Ammon's horn (tissue), 1 donor: ENCODE measurements at regions not wholly inside any gene's neighbourhood (a gene's known extent, or its start where the extent isn't known, plus 50 kb on each side); places are given as distances from the start of the nearest gene placed in this dataset.
"Not testable (repeated sequence)": the region's sequence is repeated elsewhere in the genome, so short reads cannot be mapped to it uniquely, and the experiment has no call there.

Experiments used
- DNase-seq: peaks from one replicate; pipeline ENCODE4 v3.0.0-alpha.2; 2016; ENCODE audit warnings: low spot score

DNA sequence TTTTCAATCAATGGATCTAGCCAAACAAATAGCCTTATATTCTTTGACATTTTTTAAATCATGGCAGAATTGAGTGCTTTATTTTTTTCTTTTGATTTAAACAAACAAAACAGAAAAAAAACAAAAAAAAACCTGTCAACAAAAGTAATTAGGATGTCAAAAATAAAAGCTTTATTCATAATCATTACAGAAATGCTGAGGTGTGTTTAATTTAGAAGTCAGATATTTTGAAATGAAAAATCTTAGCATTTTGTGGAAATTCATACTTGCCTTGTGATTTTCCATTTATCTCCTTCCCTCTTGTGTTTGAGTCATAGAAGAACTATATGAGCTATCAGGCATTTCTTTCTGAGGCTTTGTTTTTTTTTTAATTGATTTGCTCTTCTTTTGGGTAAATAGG, 387.0 kb upstream of the STXBP6 start:
- DNase-seq, result no peak

DNA sequence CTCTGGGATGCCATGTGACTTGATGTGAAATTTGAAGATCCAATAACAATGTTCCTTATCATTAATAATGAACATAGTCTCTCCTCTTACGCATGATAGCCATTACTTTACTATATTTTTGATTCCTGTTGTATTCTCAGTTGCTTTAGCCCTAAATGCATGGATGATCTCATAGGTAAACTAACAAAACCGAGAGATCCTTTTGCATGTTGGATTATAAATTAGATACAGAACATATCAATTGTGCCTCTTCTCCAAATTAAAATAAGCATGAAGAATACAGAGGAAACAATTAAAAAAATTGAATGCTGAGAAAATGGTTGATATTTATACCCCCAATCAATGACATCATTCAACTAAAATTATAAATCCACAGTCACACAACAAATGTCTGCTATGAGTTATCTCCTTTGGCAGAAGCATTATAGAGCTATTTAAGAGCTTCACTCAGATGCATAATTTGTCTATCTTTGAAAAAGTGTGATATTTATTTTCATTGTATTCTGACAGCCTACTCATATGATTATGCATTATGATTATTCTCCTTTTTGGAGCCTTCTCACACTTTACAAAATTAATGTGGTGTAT, 386.4 kb upstream of the STXBP6 start:
- no peak for DNase-seq

DNA sequence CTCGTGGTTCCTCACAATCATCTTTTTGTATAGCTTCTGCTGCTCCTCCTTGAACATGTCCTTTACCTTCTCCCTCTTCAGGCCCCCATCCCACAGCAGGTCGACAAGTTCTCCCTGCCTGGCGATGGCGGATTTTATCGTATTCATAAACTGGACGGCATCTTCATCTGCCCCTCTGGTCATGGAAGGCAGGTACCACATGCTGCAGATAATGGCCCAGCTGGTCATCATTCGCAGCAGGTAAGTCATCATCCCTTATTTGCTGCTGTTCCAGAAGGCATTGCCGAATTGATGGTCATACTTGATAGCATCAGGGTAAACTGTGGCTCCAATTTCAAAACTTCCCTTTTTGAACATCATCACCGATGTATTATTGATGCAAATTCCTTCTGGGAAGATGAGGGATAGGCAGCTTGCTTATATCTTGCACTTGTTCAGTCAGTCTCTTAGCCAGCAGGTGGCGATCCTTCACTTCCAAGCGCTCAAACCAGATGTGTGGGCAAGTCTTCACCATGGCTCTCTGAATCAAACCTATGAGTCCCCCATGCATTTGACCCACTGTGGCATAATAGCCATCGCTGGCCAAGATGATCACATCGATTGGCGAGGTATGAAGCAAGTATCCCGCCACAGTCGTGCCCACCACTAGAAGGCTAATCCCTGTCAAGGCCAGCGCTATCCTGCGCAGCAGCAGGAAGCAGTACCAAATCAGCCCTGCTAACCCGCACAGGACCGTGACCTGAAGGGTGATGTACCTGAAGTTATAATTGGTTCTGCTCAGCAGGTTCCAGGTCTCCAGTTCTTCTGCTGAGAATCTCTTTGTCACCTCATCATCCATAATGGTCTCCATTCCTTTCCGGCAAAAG, 381.5 kb upstream of the STXBP6 start:
- DNase-seq, result no peak

DNA sequence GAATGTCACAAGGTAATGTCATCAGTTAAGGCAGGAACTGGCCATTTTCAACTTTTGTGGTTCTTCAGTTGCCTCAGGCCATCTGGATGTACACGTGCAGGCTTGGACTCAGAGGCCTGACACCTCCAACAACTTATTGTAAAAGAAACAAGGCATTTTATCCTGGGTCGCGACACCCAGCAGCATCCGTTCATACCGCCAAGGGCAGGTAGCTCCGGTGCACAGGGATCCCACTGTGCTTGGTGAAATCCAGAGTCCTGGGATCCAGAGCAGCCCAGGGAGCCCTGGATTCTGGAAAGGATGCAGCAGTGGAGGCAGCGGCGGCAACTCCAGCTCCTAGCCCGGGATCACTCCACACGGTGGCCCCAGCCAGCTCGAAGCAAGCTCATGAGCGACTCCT, 380.9 kb upstream of the STXBP6 start:
- DNase-seq, result no peak

DNA sequence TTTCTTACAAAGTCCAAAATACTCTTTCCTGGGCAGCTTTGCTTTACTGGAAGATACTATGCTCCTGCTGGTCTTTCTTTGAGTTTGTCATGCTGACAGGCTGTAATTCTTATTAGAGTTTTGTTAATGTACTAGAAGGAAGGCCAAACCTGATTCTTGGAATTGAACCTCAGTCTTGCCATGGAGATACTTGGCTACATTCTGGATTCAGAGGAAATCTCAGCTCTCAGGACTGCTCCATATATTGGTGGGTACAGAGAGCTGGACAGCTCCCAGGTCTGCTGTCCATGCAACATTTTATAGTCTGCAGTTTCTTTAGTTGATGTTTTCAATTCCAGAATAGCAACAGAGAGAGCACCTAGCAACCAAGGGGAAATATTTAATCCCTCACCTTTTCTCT, 363.1 kb upstream of the STXBP6 start:
- no peak for DNase-seq

DNA sequence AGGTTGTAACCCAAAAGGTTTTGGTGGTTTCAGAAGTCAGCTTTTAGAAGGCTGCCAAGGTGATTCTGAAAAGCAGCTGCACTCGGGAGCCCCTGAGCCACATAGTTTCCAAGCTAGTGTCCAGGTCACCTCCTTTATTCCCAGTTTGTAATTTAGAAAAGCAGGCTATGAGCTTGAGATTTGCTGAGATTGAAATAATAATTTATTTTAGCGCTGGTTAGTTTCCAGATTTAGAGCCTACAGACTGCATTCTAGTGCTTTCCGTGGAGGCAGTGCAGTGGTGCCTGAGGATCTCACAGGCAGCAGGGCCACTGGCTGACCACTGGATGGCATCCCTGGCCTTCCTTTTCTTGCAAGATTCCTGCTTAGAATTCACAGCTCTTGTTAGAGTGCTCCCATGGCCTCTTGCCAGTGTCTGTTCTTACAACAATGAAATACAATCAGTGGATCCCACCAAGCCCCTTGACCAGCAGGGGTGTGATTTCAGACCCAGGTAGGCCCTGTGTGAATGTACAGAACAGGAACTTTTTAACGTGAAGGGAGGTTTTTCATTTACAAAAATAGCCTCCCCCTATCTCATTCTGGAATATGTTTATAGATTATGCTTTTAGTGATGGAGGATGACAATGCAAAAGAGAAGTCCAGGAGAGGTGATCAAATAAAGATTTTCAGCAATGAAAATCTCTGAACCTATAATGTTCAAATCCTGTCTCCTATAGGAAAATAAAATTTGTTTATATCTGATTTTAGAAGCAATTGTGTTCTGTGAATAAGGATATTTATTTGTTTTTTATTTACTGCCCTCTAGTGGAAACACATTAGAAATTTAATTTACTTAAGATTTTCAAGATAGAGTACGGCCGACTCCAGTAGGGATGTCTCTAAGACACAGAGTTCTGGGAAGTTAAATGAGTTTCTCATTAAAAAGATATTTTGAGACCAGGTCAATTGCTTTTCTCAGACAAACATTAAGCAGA, 362.1 kb upstream of the STXBP6 start:
- DNase-seq, result peak; percentile 69

DNA sequence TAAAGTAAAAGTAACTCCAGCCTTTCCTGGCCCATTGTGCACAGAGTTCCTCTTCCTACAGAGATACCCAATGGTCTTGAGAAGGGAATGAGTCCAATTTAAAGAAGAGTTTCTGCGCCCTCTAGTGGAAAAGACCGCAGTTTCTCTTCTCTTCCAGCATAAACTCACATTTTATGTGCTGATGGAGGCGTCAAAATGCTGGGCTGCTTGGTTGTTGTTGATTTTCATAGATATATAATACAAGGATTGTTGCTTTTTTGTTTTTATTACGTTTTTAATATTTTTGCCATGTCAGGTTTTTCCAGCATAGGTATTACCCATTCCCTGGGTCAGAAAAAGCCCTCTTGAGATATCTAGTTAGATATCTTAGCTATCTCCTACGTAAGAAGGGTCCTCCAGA, 356.9 kb upstream of the STXBP6 start:
- DNase-seq, result no peak

DNA sequence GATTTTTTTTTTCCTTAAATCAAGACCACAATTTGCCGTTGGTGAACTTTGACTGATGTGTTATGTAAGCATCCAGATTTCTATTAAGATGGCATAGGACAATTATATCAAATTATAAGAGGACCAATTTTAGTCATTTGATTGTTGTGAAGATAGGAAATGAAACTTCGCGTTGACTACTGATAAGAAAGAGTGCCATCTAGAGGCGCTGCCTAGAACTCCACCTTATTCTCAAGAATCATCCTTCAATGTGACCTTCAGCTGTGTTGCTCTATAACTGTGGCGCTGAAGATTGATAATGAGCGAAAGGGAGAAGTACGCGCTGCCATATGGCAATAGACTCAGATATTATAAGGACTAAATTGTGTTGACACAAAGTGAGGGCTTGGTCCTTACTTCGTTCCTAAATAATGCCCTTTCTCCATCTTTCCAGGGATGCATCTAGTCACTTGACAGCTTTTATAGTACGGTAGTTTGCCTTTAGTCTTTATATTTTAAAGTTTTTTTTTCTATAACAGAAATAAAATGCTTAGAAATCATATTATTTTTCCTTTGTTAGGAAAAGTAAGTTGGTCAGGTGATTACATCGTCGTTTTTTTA, 350.8 kb upstream of the STXBP6 start:
- peak; percentile 67 for DNase-seq

DNA sequence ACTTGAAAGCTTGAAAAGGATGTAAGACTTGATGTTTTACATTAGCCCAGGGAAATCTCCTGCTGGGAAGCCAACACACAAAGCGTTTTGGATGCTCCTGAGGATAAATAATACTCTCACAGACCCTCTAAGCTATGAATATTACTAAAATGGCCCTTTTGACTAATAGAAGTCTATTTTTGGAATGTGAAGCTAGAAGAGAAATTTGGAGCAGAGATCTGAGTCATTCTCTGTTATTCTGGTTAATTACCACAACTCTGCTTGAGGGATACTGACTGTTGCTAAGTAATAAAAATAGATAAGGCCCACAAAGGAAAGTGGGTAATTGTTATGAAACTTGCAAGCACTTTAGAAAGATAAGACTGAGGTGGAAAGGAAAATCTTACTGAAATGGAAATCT, 346.2 kb upstream of the STXBP6 start:
- no peak for DNase-seq

DNA sequence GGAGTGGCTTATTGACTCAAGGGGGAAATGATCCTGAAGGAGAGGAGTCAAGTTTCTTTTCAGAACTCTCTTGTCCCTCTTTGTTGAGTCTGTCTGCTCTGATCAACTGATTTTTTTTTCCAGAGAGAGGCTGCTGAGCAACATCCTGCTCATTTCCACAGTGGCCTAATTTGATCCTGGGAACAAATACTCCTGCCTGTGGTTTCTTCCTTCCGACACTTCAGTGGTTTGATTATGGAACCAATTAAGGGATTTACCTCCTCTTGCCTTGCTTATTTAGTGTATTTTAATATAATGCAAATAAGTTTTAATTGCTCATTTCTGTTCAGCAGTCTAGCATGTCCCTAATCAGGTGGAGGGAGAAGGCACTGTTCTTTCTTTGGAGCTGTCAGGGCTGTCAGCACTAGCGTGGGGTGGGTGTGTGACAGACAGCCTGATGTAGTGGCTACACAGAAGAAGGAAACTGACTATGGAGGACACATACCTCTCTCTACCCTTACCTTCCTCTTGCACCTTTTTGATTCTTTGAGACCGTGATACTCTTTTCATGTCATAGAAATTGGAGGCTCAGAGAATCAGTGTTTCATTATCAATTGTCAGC, 344.9 kb upstream of the STXBP6 start:
- no peak for DNase-seq

DNA sequence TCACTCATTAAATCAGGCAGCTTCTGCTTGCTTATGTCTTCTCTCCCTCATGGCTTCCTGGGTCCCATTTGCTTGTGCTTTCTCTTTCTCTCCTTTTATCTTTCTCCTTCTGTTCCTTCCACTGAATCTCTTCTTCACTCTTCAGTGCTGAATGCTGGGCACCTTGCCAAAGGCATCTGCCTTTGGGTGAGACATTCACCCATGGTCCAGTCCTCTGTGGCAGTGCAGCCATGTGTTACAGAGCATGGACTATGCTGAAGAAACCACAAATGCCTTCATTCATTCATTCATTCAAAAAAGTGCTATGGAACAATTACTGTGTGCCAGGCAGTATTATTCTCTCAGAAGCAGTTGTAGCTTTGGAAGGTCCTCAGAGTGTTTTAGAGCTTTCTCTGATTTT, 344.4 kb upstream of the STXBP6 start:
- no peak for DNase-seq

DNA sequence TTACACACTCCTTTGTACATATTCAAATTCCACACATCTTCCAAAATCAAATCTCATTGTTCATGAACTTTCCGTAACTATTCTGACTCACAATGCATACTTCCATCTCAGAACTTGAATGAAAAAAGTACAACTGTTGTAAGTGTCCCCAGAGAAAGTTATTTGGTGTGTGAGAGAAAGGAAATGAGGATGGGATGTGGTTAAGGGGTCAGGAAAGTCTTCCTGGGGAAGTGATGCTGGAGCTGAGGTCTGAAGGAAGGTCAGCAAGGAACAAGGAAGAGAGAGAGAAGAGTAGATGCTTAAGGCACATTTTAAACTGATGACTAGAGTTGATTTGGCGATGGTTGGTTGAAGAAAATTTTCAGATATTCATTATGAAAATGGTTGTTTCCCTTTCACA, 340.0 kb upstream of the STXBP6 start:
- no peak for DNase-seq

DNA sequence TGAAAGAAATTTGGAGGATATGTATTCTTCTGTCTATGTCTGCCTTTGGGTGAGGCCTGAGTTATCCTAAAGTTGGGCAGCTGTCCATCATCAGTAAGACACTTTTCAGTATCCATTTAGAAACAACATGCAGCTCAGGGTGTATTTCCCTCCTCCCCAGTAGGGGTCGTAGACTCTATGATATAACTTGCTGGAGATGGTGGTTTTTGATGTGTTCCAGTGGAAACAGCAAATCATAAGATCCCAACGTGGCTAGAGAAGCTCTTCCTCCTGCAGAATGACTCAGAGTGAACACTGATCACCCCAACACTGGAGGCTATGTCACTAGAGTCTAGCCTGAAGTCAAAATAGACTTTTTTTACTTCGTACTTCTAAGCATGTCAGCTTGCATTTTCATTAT, 331.6 kb upstream of the STXBP6 start:
- DNase-seq, result no peak

DNA sequence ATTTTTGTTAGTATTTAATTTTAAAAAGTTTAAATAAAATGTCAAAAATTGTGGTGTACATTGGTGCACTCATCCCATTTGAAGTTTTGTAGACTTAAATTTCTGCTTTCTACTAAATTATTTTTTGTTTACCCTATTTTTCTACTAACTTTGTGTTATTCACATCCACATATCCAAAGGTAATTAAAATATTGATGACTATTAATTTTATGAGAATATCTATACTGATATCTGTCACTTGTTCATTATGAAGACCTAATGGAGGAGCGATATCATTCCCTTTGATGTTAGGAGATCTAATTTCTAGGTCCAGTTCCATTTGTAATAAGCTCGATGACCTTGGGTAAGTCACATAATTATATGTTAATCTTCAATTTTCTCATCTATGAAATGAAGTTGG, 325.7 kb upstream of the STXBP6 start:
- no peak for DNase-seq

DNA sequence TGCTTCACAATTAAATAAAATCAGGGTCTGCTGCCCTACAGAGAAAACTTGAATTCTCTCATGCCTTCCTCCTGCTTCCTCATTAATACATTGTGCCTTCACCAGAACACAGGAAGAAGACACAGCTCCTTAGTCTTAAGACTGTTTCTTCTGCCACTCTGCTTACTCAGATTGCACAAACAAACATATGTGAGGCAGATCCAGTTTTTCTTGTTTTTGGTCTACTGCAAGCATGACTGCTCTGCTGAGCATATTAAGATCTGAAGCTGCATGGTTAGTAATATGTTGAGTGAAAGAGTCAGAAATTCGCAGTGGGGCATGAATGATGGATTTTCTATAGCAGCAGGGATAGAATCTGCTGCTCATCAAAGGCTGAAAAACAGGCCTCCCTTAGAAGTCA, 321.1 kb upstream of the STXBP6 start:
- no peak for DNase-seq

DNA sequence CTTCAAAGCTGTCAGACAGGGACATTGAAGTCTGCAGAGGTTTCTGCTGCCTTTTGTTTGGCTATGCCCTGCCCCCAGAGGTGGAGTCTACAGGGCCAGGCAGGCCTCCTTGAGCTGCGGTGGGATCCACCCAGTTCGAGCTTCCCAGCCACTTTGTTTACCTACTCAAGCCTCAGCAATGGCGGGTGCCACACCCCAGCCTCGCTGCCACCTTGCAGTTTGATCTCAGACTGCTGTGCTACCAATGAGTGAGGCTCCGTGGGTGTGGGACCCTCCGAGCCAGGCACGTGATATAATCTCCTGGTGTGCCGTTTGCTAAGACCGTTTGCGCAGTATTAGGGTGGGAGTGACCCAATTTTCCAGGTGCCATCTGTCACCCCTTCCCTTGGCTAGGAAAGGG, 320.1 kb upstream of the STXBP6 start:
- not testable (repeated sequence) for DNase-seq

DNA sequence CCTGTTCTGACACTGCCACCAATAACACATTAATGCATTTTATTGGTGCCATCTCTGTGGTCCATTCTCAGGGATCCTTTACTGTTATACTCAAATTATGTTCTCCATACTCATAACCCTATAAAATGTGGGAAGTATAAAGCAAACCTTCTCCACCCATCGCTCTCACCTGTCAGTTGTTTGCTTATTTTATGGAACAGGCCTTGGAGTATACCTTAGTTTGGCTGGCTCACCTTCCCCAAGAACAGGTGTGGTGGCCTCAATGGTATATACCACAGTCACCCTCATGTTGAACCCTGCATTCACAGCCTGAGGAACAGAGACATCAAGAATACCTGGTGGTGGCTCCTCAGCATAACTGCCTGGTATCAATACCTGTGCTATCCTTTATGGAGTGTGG, 308.4 kb upstream of the STXBP6 start:
- no peak for DNase-seq

DNA sequence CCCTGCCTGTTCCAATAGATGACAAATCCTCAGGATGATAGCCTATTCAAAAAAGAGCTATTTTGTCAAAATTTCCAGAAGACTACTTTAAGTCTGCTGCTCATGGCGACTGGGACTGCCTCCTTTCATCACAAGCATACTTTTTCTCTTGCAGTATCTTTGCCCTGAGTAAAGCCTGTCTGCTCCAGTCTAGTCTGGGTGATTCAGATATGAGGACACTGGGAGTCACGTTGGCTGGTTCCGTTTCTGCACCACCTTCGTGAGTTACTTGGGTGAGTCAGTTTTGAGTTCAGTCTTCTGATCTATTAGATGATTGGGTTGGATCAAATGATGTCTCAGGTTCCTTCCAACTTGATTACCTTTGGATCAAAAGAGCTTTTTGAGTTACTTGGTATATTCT, 301.3 kb upstream of the STXBP6 start:
- no peak for DNase-seq

DNA sequence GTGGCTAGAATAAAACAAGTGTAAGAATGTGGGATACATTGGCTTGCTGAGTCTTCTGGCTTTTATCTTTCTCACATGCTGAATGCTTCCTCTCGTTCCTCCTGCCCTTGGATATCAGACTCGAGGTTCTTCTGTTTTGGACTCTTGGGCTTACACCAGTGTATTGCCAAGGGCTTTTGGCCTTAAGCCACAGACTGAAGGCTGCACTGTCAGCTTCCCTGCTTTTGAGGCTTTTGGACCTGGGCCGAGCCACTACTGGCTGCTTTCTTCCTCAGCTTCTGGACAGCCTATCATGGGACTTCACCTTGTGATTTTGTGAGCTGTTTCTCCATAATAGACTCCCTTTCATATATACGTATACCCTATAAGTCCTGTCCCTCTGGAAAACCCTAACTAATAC, 300.9 kb upstream of the STXBP6 start:
- no peak for DNase-seq

DNA sequence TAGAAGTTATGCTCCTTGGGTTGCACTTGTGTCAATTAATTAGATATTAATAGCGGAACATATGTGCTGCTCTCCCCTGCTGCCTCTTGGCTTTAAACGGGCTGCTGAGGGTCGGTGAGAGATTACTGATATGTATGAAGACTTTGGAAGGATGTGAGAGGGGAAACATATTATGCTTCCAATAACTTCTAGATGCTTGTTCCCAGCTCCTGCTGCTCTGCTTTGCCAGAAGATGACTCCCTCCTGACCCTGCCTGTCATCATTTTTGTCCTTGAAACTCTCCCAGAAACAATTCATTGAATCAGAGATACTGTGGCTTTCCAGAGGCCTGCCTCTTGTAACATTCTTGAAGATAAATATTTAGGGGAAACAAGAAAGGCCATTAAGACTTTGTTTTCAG, 300.1 kb upstream of the STXBP6 start:
- no peak for DNase-seq

DNA sequence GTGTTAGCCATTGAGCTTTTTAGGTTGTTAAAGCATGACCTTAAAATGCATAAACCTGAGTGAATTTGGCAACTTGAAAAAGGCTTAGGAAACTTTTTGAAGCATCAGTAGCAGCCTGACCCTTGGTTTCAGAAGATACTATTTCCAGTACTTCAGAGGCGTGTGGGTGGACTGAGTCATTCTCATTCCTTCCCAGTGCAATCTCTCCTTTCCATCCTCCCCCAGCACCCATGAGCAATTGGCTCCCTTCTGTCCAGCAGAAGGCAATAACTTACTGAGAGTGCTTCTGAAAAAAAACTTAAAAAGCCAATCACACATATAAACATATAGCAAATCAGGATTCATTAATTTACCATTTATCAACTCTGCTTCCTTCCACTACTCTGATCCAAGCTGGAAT, 299.3 kb upstream of the STXBP6 start:
- peak; percentile 17 for DNase-seq

DNA sequence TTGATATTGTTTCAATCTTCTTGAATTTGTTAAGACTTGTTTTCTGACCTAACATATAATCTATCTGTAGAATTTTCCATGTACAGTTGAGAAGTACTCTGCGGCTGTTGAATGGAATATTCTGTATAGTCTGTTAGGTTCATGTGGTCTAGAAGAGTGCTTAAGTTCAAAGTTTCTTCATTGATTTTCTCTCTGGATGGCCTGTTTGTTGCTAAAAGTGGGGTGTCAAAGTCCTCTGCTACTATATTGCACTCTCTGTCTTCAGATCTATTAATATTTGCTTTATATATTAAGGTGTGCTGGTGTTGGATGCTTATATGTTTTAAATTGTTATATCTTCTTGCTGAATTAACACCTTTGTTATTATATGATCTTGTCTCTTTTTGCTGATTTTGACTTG, 290.9 kb upstream of the STXBP6 start:
- DNase-seq, result no peak
